Suprapubic skin (tissue), 4 donors: ENCODE measurements at regions not wholly inside any gene's neighbourhood (a gene's known extent, or its start where the extent isn't known, plus 50 kb on each side); places are given as distances from the start of the nearest gene placed in this dataset.
A peak's percentile ranks its signal among the peaks of the same experiment; 100 is the strongest.

ENCODE experiments used
- DNase-seq, 2 donors: peaks; one replicate each; pipeline ENCODE4 v3.0.0-alpha.2; 2019; ENCODE audit warnings: low spot score in 2 of 2
- H3K27ac ChIP-seq: fragments of 200-600 bp; sonication (generic); one replicate; pipeline ENCODE4 v1.5.1; 2019
- H3K27me3 ChIP-seq: fragments of 200-600 bp; sonication (generic); one replicate; pipeline ENCODE4 v1.5.1; 2019
- H3K36me3 ChIP-seq: fragments of 200-600 bp; sonication (generic); one replicate; pipeline ENCODE4 v1.5.1; 2019
- H3K4me1 ChIP-seq: fragments of 200-600 bp; sonication (generic); one replicate; pipeline ENCODE4 v1.5.1; 2019
- H3K4me3 ChIP-seq: fragments of 200-600 bp; sonication (generic); one replicate; pipeline ENCODE4 v1.5.1; 2019; ENCODE audit warnings: mild to moderate bottlenecking
- H3K9me3 ChIP-seq: fragments of 200-600 bp; sonication (generic); one replicate; pipeline ENCODE4 v1.5.1; 2019
- EP300 ChIP-seq: sonication (generic); formaldehyde crosslinking; IDR thresholded peaks from one replicate; pipeline ENCODE4 v1.6.1; 2017; ENCODE audit warnings: antibody characterized with exemption
- POLR2A ChIP-seq, 2 donors: fragments of 450-650 bp; IDR thresholded peaks; one replicate each; pipeline ENCODE4 v1.6.1; 2017; ENCODE audit warnings: antibody characterized with exemption in 2 of 2, mild to moderate bottlenecking in 2 of 2, moderate library complexity in 2 of 2
- POLR2AphosphoS5 ChIP-seq, 3 donors: sonication (generic); formaldehyde crosslinking; IDR thresholded peaks; one replicate each; pipeline ENCODE4 v1.6.1; 2017; ENCODE audit warnings: antibody characterized with exemption in 3 of 3
- WGBS: methylation state at CpG from one replicate; pipeline ENCODE4 v1.1.5; 2018; 5-methylcytosine and 5-hydroxymethylcytosine counted together
- TF ChIP-seq, protein P1 (sequence below), 2 donors: fragments of 200-600 bp in 1 of 2; fragments of 450-650 bp in 1 of 2; sonication (generic) in 1 of 2; IDR thresholded peaks; one replicate each; pipeline ENCODE4 v1.5.1; 2016 to 2019; ENCODE audit warnings: antibody characterized with exemption in 2 of 2, mild to moderate bottlenecking in 1 of 2, moderate library complexity in 1 of 2

DNA sequence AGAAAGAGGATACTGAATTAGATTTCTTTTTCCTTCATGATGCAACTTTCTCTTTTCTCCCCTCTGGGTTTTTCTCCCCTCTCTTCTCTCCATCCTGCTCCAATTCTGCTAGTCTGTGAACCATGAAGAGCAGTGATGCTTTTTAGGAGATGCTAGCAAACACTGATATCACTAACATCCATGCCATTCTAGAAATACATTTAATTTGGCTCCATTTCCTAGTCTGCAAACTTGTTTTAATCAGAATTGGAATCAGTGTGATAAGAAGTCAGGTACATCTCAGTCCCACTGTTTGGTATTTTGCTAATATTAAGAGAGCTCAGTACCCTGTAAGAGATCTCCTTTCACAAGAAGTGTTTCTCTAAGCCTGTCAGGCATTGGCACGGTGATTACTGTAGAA is 437.1 kb downstream of the RWDD3 start:
- Histone ChIP-seq H3K27me3 (no peaks in the 10 kb centered on the region), H3K4me1 (no peaks in the 10 kb centered on the region), H3K4me3 (no peak overlapping the region), H3K27ac (no peak overlapping the region), H3K36me3 (no peaks in the 10 kb centered on the region), H3K9me3 (no peaks in the 10 kb centered on the region)
- DNase-seq, result no peak
- no peak for TF ChIP-seq EP300
- no peak for TF ChIP-seq POLR2A (IDR thresholded peaks at IDR 0.05)
- TF ChIP-seq POLR2AphosphoS5 (IDR thresholded peaks at IDR 0.05), result no peak
- 97% methylated on average over 1 of the region's 1 CpG for WGBS

DNA sequence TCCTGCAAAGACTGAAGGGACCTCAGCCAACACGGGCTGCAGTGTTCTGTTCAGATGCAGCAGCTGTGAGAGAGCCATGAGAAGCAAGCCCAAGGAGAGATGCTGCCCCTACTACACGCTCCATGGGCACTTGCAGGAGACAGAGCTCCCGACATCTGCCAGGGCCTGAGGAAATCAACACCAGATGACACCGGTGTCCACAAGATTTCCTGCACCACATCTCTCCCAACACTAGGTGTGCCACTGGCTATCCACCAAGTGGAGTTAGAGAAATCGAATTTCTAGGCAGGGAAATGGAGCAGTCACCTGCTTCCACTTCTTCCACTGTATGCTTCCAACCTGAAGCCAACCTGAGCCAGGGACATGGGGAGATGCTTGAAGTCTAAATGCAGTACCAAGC is 445.3 kb downstream of the RWDD3 start:
- no peak for DNase-seq
- 59% methylated on average over 5 of the region's 5 CpGs for WGBS
- Histone ChIP-seq H3K9me3 (no peaks in the 10 kb centered on the region), H3K4me1 (no peaks in the 10 kb centered on the region), H3K27me3 (no peaks in the 10 kb centered on the region), H3K27ac (no peak overlapping the region), H3K4me3 (no peak overlapping the region), H3K36me3 (no peaks in the 10 kb centered on the region)
- TF ChIP-seq POLR2AphosphoS5 (IDR thresholded peaks at IDR 0.05), result no peak

DNA sequence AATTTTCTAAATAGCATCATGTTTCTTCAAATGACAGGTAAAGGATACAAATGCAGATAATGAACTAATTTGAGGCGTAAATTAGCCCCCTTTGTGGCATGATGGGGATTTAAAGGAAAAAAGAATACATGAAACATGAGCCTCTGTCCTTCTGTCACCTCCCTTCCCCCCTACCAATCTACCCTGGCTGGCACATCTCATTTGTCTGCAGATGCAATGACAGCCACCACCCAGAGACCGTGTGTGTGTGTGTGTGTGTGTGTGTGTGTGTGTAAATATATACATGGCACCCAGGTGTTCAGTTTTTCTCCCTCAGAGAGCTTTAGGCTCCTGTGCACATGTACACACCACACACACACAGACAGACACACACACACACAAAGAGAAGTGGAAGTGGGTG is 451.1 kb downstream of the RWDD3 start:
- WGBS, result 39% methylated on average over 2 of the region's 2 CpGs
- Histone ChIP-seq H3K4me3 (no peak overlapping the region), H3K9me3 (no peaks in the 10 kb centered on the region), H3K36me3 (no peaks in the 10 kb centered on the region), H3K27me3 (no peaks in the 10 kb centered on the region), H3K4me1 (no peaks in the 10 kb centered on the region), H3K27ac (no peak overlapping the region)
- no peak for TF ChIP-seq POLR2A (IDR thresholded peaks at IDR 0.05)
- no peak for TF ChIP-seq POLR2AphosphoS5 (IDR thresholded peaks at IDR 0.05)
- TF ChIP-seq EP300, result no peak
- TF ChIP-seq, protein P1, sequence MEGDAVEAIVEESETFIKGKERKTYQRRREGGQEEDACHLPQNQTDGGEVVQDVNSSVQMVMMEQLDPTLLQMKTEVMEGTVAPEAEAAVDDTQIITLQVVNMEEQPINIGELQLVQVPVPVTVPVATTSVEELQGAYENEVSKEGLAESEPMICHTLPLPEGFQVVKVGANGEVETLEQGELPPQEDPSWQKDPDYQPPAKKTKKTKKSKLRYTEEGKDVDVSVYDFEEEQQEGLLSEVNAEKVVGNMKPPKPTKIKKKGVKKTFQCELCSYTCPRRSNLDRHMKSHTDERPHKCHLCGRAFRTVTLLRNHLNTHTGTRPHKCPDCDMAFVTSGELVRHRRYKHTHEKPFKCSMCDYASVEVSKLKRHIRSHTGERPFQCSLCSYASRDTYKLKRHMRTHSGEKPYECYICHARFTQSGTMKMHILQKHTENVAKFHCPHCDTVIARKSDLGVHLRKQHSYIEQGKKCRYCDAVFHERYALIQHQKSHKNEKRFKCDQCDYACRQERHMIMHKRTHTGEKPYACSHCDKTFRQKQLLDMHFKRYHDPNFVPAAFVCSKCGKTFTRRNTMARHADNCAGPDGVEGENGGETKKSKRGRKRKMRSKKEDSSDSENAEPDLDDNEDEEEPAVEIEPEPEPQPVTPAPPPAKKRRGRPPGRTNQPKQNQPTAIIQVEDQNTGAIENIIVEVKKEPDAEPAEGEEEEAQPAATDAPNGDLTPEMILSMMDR (IDR thresholded peaks at IDR 0.05), result no peak
- DNase-seq, result no peak

DNA sequence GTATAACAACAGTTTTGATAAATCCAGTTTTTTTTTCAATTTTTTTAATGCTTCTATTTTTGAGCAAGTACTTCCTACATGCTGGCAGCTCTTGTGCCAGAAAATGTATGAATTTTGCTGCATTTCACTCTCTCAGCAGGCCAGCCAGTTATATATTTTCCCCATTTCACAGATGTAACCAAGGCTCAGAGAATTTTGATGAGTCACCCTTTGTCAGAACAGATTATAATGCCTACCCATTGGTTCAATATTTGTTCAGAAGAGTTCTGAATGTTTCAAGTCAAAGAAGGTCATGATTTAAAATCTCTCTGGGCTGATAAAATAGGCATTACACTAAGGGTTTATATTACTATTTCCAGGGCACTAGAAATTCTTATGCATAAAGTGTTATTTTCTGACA is 452.2 kb downstream of the RWDD3 start:
- no peak for TF ChIP-seq POLR2A (IDR thresholded peaks at IDR 0.05)
- TF ChIP-seq EP300, result no peak
- TF ChIP-seq POLR2AphosphoS5 (IDR thresholded peaks at IDR 0.05), result no peak
- TF ChIP-seq, protein P1 (IDR thresholded peaks at IDR 0.05), result no peak
- DNase-seq, result no peak
- no peaks in the 10 kb centered on the region for H3K27me3 ChIP-seq
- no peak overlapping the region for H3K4me3 ChIP-seq
- no peaks in the 10 kb centered on the region for H3K9me3 ChIP-seq
- H3K27ac ChIP-seq, result no peak overlapping the region
- no peaks in the 10 kb centered on the region for H3K4me1 ChIP-seq
- H3K36me3 ChIP-seq, result no peaks in the 10 kb centered on the region

DNA sequence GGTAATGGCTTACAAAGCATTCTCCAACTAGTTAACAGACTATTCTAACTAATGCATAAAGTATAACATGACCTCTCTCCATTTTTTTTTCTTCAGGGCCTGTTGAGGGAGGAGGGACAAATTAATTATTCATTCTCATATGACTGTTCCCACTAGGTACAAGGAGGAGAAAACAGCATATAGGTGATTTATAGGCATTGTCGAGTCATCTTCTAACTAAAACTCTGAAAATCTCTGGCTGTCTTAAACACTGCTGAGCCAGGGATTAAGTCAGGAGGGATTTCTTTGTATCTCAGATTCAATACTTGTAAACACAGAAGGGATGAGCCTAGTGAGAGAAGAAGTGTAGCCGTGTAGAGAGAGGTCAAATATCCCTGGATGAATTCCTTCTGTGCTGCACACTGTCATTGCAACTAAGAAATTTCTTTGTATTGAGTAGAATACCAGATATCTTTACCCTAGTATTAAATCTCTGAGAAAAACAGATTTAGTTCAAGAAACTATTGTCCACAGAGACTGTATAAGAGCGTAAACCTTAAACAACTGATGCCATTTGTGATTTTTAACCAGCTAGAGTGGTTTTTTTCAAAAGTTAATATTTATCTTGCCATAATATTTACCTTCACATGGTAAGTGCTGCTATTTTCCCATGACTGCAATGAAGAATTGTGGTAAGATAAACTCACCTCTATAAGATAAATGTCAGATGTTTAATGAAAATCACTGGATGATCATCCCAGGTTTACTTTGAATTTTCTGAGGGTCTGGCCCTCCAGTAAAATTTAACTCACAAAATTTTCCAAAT is 465.3 kb downstream of the RWDD3 start:
- no peaks in the 10 kb centered on the region for H3K4me1 ChIP-seq
- DNase-seq, result no peak

DNA sequence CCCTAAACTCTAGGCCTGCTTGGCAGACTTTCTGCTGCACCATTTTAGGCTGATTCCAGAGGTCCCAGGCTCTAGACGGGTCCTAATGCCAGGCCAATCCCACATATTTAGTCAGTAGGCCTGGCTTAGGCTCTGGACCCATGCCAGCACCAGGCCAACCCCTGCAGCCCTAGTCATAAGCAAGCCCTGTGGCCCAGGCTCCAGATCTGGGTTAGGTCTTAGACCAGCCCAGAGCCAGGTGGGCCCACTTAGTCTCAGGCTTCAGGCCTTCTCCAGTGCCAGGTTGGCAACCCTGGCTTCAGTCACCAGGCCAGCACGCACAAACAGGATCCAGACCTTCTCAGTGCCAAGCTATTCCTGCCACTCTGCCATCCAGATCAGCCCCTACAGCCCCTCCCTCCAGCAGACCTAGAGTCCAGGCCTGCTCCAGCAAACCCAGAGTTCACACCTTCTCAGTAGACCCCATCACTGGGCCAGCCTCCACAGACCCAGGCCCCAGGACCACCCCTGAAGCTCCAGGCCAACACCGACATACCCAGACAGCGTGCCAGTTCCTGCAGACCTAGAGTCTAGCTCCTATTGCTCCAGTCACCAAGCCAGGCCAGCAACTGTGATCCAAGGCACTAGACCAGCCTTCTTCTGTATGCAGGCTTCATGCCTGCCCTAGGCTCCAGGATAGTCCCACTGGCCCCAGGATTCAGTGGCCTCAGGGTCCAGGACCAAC is 467.6 kb downstream of the RWDD3 start:
- Histone ChIP-seq H3K4me3 (no peak overlapping the region), H3K9me3 (peaks cover 17% of the 10 kb centered on the region), H3K27ac (no peak overlapping the region), H3K27me3 (no peaks in the 10 kb centered on the region), H3K36me3 (no peaks in the 10 kb centered on the region), H3K4me1 (no peaks in the 10 kb centered on the region)
- TF ChIP-seq POLR2A (IDR thresholded peaks at IDR 0.05), result no peak
- TF ChIP-seq, protein P1 (IDR thresholded peaks at IDR 0.05), result no peak
- no peak for TF ChIP-seq EP300
- TF ChIP-seq POLR2AphosphoS5 (IDR thresholded peaks at IDR 0.05), result no peak
- WGBS, result 90% methylated on average over 3 of the region's 4 CpGs
- DNase-seq, result peak in 1 of 2 donors; percentile 75

More for the DNA sequence above, 465.3 kb downstream of the RWDD3 start:
- WGBS, result 73% methylated on average over 3 of the region's 3 CpGs
- Histone ChIP-seq H3K36me3 (no peaks in the 10 kb centered on the region), H3K27me3 (no peaks in the 10 kb centered on the region), H3K27ac (no peak overlapping the region), H3K4me3 (no peak overlapping the region), H3K9me3 (peaks cover 4% of the 10 kb centered on the region)
- TF ChIP-seq EP300 (no peak), POLR2A (IDR thresholded peaks at IDR 0.05) (no peak), POLR2AphosphoS5 (IDR thresholded peaks at IDR 0.05) (no peak)
- TF ChIP-seq, protein P1 (IDR thresholded peaks at IDR 0.05), result no peak
